ENCODE measurements at regions not wholly inside any gene's neighbourhood (a gene's known extent, or its start where the extent isn't known, plus 50 kb on each side); places are given as distances from the start of the nearest gene placed in this dataset.
A peak's percentile ranks its signal among the peaks of the same experiment; 100 is the strongest.
"Not testable (repeated sequence)": the region's sequence is repeated elsewhere in the genome, so short reads cannot be mapped to it uniquely, and the experiment has no call there.

- DNase-seq; H3K4me3 ChIP-seq (ENCODE audit: low read length); H3K4me1 ChIP-seq (ENCODE audit: control insufficient read depth, insufficient read depth, low read length); H3K4me3 Mint-ChIP-seq; H3K9me3 Mint-ChIP-seq; H3K9me3 ChIP-seq (ENCODE audit: control insufficient read depth, low read length); H3K4me1 Mint-ChIP-seq; H3K27me3 Mint-ChIP-seq (ENCODE audit: insufficient read depth); H3K9ac ChIP-seq (ENCODE audit: extremely low read depth, low read length, poor library complexity, severe bottlenecking); H3K36me3 ChIP-seq (ENCODE audit: control insufficient read depth, insufficient read depth, low read length); H3K27me3 ChIP-seq (ENCODE audit: control insufficient read depth, insufficient read depth, low read length, poor library complexity, severe bottlenecking); H3K36me3 Mint-ChIP-seq (ENCODE audit: low read depth); H3K27ac ChIP-seq (ENCODE audit: low read depth, low read length); H3K27ac Mint-ChIP-seq: not testable (repeated sequence)
- 81 to 100% methylated on average over 1 of the region's 3 CpGs for whole genome bisulfite sequencing, 2 experiments (ENCODE audit: insufficient coverage in 1 of 2, insufficient read length in 1 of 2)
These were observed 254.0 kb downstream of the BCL2L11 start for GRCh38 chr2:111374734-111375133.

- not testable (repeated sequence) for H3K4me1 Mint-ChIP-seq; H3K27ac ChIP-seq (ENCODE audit: low read depth, low read length); H3K9me3 Mint-ChIP-seq; H3K36me3 Mint-ChIP-seq (ENCODE audit: low read depth); DNase-seq; H3K9ac ChIP-seq (ENCODE audit: extremely low read depth, low read length, poor library complexity, severe bottlenecking); H3K36me3 ChIP-seq (ENCODE audit: control insufficient read depth, insufficient read depth, low read length); H3K4me3 ChIP-seq (ENCODE audit: low read length); H3K27me3 ChIP-seq (ENCODE audit: control insufficient read depth, insufficient read depth, low read length, poor library complexity, severe bottlenecking); H3K4me3 Mint-ChIP-seq; H3K27ac Mint-ChIP-seq; H3K4me1 ChIP-seq (ENCODE audit: control insufficient read depth, insufficient read depth, low read length); H3K9me3 ChIP-seq (ENCODE audit: control insufficient read depth, low read length); H3K27me3 Mint-ChIP-seq (ENCODE audit: insufficient read depth)
- 95 to 100% methylated on average over 3 to 5 of the region's 8 CpGs for WGBS, 2 experiments (ENCODE audit: insufficient coverage in 1 of 2, insufficient read length in 1 of 2)
These were observed 254.7 kb downstream of the BCL2L11 start for GRCh38 chr2:111375320-111375883.

- H3K4me3 ChIP-seq (ENCODE audit: low read length); H3K27ac ChIP-seq (ENCODE audit: low read depth, low read length); H3K9me3 ChIP-seq (ENCODE audit: control insufficient read depth, low read length); H3K27ac Mint-ChIP-seq; H3K4me1 Mint-ChIP-seq; H3K9ac ChIP-seq (ENCODE audit: extremely low read depth, low read length, poor library complexity, severe bottlenecking); DNase-seq; H3K27me3 ChIP-seq (ENCODE audit: control insufficient read depth, insufficient read depth, low read length, poor library complexity, severe bottlenecking); H3K27me3 Mint-ChIP-seq (ENCODE audit: insufficient read depth); H3K36me3 ChIP-seq (ENCODE audit: control insufficient read depth, insufficient read depth, low read length); H3K9me3 Mint-ChIP-seq; H3K4me1 ChIP-seq (ENCODE audit: control insufficient read depth, insufficient read depth, low read length); H3K4me3 Mint-ChIP-seq; H3K36me3 Mint-ChIP-seq (ENCODE audit: low read depth): not testable (repeated sequence)
- WGBS, 2 experiments (ENCODE audit: insufficient coverage in 1 of 2, insufficient read length in 1 of 2), result 97% methylated on average over 1 of the region's 9 CpGs; no CpG with 5 or more reads in 1 of the 2 experiments
These were observed 255.7 kb downstream of the BCL2L11 start for GRCh38 chr2:111376272-111376970.

GRCh38 chr2:111376971-111377352 is 256.2 kb downstream of the BCL2L11 start:
- 91% methylated on average over 4 of the region's 7 CpGs; no CpG with 5 or more reads in 1 of the 2 experiments for WGBS, 2 experiments (ENCODE audit: insufficient coverage in 1 of 2, insufficient read length in 1 of 2)
- H3K36me3 ChIP-seq (ENCODE audit: control insufficient read depth, insufficient read depth, low read length); H3K36me3 Mint-ChIP-seq (ENCODE audit: low read depth); H3K9me3 ChIP-seq (ENCODE audit: control insufficient read depth, low read length); H3K27me3 Mint-ChIP-seq (ENCODE audit: insufficient read depth); H3K9ac ChIP-seq (ENCODE audit: extremely low read depth, low read length, poor library complexity, severe bottlenecking); H3K9me3 Mint-ChIP-seq; H3K4me1 ChIP-seq (ENCODE audit: control insufficient read depth, insufficient read depth, low read length); H3K27ac ChIP-seq (ENCODE audit: low read depth, low read length); H3K4me3 Mint-ChIP-seq; H3K4me1 Mint-ChIP-seq; H3K27me3 ChIP-seq (ENCODE audit: control insufficient read depth, insufficient read depth, low read length, poor library complexity, severe bottlenecking); H3K4me3 ChIP-seq (ENCODE audit: low read length); H3K27ac Mint-ChIP-seq: not testable (repeated sequence)
- peak; percentile 51 for DNase-seq

- H3K9ac ChIP-seq (ENCODE audit: extremely low read depth, low read length, poor library complexity, severe bottlenecking); H3K27ac Mint-ChIP-seq; H3K36me3 Mint-ChIP-seq (ENCODE audit: low read depth); H3K9me3 ChIP-seq (ENCODE audit: control insufficient read depth, low read length); H3K36me3 ChIP-seq (ENCODE audit: control insufficient read depth, insufficient read depth, low read length); DNase-seq; H3K4me3 ChIP-seq (ENCODE audit: low read length); H3K9me3 Mint-ChIP-seq; H3K27ac ChIP-seq (ENCODE audit: low read depth, low read length); H3K27me3 Mint-ChIP-seq (ENCODE audit: insufficient read depth); H3K4me1 Mint-ChIP-seq; H3K27me3 ChIP-seq (ENCODE audit: control insufficient read depth, insufficient read depth, low read length, poor library complexity, severe bottlenecking); H3K4me1 ChIP-seq (ENCODE audit: control insufficient read depth, insufficient read depth, low read length); H3K4me3 Mint-ChIP-seq: not testable (repeated sequence)
- WGBS, 2 experiments (ENCODE audit: insufficient coverage in 1 of 2, insufficient read length in 1 of 2), result 88% methylated on average over 3 of the region's 13 CpGs; no CpG with 5 or more reads in 1 of the 2 experiments
These were observed 256.8 kb downstream of the BCL2L11 start for GRCh38 chr2:111377386-111377959.

GRCh38 chr2:111378348-111378747 is 257.6 kb downstream of the BCL2L11 start:
- H3K36me3 Mint-ChIP-seq (ENCODE audit: low read depth); H3K4me3 ChIP-seq (ENCODE audit: low read length); DNase-seq; H3K4me1 Mint-ChIP-seq; H3K36me3 ChIP-seq (ENCODE audit: control insufficient read depth, insufficient read depth, low read length); H3K9me3 ChIP-seq (ENCODE audit: control insufficient read depth, low read length); H3K27me3 ChIP-seq (ENCODE audit: control insufficient read depth, insufficient read depth, low read length, poor library complexity, severe bottlenecking); H3K4me3 Mint-ChIP-seq; H3K27me3 Mint-ChIP-seq (ENCODE audit: insufficient read depth); H3K9ac ChIP-seq (ENCODE audit: extremely low read depth, low read length, poor library complexity, severe bottlenecking); H3K27ac ChIP-seq (ENCODE audit: low read depth, low read length); H3K27ac Mint-ChIP-seq; H3K9me3 Mint-ChIP-seq; H3K4me1 ChIP-seq (ENCODE audit: control insufficient read depth, insufficient read depth, low read length): not testable (repeated sequence)
- WGBS, 2 experiments (ENCODE audit: insufficient coverage in 1 of 2, insufficient read length in 1 of 2), result no CpG with 5 or more reads among the region's 3 CpGs
